ENCODE measurements at regions not wholly inside any gene's neighbourhood (a gene's known extent, or its start where the extent isn't known, plus 50 kb on each side); places are given as distances from the start of the nearest gene placed in this dataset.
"Not testable (repeated sequence)": the region's sequence is repeated elsewhere in the genome, so short reads cannot be mapped to it uniquely, and the experiment has no call there.

DNA sequence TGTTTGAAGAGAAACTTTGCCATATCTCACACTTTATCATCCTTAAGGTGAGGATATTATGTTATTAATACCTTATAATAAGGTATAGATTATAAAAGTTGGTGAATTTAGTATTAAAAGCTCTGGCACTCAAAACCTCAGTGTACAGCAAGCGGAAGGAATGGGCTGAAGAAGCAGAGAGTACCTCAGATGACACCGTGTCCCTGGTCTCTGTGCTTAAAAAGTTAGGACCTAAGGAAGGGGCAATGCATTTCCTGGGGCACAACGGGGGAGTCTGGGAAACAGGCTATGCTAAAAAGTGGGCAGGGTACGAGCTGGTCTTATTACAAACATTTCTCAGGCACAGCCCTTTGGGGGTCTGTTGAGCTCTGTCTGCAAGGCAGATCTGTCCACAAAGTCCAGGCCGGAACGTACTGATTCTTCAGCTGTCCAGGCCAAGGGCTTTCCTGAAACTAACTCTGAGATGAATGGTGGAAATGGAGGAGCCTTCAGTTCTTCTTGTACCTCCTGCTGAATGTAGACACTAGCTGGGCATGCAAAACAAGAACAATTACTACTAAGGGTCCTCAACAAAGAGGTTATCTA is 202.7 kb downstream of the POM121L12 start:
- DNase-seq (ENCODE audit: low spot score) = no peak

- not testable (repeated sequence) for DNase-seq (ENCODE audit: low spot score)
These were observed 203.7 kb downstream of the POM121L12 start for GRCh38 chr7:53239151-53239550.

- no peak for DNase-seq (ENCODE audit: low spot score)
These were observed 210.3 kb downstream of the POM121L12 start for GRCh38 chr7:53245721-53246120.

DNA sequence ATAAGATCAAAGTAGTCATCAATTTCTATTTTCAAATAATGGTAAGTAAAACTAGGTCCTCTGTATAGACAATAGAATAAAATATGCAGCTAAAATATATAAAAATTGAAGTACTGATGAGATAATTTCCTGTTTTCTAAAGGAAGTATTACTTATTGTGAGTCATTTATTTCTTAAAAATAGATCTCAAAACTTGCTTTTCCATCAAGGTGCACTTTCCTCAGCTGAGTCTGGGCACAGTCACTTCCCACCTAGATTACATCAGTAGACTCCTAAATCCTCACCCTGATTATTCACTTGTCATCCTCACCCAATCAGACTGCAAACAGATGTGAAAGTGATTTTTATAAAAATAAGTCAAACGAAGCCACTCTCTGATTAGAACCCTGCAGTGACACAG is 211.5 kb downstream of the POM121L12 start:
- DNase-seq (ENCODE audit: low spot score) = no peak

GRCh38 chr7:53252539-53252938 is 217.1 kb downstream of the POM121L12 start:
- no peak for DNase-seq (ENCODE audit: low spot score)

- DNase-seq (ENCODE audit: low spot score) = no peak
These were observed 236.6 kb downstream of the POM121L12 start for GRCh38 chr7:53272081-53272480.

DNA sequence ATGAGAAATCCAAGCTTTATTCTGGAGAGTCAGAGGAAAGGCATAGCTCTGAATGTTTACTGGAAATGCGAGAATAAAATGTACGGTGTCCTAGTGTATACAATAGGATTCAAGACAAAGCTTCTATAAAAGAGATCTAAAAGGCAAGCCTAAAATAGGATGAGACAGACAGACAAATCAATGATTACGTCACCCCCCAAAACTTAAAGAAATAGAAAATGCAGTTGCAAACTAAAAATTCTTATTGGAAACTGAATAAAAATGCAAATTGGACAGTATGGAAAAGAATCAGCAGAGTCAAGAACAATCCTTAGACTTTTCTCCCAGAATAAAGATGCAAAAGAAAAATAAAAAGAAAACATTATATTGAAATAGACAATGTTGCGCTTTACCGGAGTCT is 245.9 kb downstream of the POM121L12 start:
- DNase-seq (ENCODE audit: low spot score) = no peak

GRCh38 chr7:53292341-53292740 is 256.9 kb downstream of the POM121L12 start:
- DNase-seq (ENCODE audit: low spot score) = no peak

DNA sequence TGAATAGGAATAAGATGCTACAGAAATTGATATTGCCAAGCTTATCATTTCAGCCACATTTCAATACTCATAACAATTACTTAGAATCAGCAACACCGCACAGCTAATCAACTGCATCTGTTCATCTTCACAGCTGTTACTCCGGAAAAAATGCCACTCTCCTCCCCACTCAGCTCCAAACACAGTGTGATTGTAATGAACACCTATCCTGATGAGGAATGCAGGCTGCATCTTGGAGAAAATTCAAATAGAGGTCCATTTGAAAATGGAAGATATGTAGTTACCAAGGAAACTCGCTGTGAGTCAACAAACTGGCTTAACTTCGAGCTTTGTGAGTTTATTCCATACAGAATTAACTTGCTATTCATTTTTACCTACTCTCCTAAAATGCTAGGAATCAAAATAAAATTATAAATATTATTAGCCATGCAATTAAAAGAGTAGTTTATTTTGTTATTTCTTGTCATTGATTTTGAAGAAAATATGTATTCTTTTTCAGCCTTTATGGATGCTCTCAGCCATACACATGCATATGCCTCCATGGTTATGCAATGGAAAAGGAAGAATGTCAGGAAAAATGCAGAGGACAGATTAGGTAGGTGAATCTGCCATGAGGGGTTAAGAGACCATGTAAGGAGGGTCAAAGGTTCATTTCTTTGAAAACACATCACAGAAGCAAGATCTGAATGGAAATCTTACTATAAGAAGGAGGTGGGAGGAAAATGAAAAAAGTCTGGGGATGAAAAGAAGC is 267.2 kb downstream of the POM121L12 start:
- no peak for DNase-seq (ENCODE audit: low spot score)

GRCh38 chr7:53303781-53304180 is 268.3 kb downstream of the POM121L12 start:
- no peak for DNase-seq (ENCODE audit: low spot score)

- no peak for DNase-seq (ENCODE audit: low spot score)
These were observed 271.4 kb downstream of the POM121L12 start for GRCh38 chr7:53306846-53307245.

- no peak for DNase-seq (ENCODE audit: low spot score)
These were observed 275.8 kb downstream of the POM121L12 start for GRCh38 chr7:53311205-53311604.

DNA sequence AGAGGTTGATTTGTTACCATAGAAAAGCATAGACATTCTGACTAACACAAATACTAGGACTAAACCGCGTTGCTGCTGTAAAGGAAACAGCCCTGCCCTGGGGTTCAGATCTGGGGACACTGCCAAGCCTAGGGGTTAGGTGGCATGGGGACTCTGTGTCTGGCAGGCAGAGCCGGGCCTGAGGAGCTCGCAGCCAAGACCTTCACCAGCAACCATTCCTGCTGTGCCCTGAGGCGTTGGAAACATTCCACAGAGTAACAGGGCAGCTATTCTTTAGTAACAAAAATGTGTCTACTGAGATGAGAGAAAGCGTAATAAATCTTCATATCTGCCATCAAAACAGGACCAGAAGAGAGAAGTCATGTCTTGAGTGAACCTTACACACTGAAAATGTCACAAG is 280.5 kb downstream of the POM121L12 start:
- DNase-seq (ENCODE audit: low spot score) = peak; percentile 5

DNA sequence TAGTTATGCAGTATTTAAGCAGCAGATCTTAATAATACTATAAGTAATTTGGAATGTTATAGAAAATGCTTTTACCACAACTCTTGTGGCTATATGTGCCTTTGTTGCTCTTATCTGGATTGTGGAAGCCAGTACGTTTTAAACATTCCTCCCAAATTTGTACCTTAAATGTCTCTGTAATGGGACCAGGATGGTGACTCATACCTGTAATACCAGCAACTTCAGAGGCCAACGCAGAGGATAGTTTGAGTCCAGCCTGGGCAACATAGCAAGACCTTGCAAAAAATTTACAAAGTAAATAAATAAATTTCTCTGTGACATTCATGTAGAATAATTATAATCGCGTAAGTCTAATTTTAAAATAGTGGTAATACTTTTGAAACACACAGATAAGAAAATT is 283.1 kb downstream of the POM121L12 start:
- DNase-seq (ENCODE audit: low spot score) = no peak

DNA sequence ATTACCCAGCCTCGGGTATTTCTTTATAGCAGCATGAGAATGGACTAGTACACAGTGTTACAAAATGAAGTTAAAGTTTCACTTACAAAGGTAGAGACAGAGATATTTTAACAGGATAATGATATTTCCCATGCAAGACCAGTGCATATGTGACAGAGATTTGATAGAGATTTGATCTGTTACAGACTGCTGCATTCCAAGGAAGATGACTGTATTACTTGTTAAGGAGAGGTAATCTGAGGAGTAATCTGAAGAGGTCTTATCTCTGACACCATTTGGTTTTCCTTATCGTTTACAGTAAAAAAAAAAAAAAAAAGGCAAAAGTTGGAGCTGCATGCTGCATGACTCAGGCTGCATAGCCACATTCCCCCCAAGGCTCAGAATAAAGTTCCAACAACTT is 289.6 kb downstream of the POM121L12 start:
- no peak for DNase-seq (ENCODE audit: low spot score)

- no peak for DNase-seq (ENCODE audit: low spot score)
These were observed 291.2 kb downstream of the POM121L12 start for GRCh38 chr7:53326634-53327033.

DNA sequence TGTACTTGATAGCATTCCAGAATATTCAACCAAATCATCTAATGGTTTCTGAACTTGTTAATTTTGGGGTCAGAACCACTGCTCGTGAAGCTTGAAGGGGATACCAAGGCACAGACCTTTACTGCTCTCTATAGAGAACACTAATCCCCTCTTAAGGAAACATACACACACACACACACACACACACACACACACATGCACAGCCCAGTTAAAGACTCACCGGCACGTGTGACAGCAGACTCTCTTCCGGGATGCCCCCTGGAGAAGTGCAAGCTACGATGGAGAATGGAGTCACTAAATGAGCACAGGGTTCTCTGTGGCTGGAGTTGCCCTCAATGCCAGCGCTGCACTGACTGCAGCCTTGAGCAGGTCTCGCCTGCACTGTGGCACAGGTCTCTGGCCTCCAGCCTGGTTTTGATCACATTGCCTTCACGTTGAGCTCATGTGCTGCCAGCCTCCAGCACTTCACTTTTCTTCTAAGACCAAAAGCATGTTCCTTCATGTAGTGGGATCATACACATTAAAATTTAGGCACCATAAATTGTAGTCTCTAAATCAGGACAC is 300.8 kb downstream of the POM121L12 start:
- DNase-seq (ENCODE audit: low spot score) = no peak

DNA sequence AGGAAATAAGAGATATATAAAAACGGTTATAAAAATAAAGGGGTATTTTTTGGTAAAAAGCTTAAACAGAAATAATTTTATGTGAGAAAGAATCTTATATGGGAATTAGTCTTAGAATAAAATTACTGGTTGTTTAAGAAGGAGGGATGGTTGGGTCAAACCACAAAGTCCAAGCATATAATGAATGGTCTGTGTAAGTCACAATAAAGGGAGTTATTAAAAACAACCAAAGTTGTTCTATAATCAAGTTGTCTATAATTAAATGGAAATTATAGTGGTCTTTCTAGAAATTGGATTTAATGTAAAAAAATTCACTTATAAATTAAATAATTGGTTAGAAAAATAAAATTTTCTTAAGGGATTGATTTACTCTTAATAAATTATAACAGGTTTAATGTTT is 304.8 kb downstream of the POM121L12 start:
- DNase-seq (ENCODE audit: low spot score) = no peak

DNA sequence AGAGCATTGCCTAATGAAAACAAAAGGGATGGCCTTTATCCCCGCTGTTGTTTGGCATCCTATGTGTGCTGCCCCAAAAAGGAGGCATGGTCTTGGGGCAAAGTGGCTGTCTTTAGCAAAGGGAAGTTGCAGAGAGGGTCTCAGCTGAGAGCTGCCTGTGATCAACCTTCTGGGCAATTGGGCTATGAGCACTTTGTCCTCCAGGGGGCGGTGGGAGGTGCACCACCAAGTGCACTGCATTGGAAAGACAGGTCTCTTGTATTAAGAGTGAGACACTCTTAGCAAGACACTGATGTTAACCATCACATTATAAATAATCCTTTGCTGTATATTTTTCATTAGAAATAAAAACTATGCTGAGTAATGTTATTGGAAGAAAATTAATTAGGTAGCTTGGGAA is 314.8 kb downstream of the POM121L12 start:
- DNase-seq (ENCODE audit: low spot score) = no peak

GRCh38 chr7:53351681-53352080 is 316.2 kb downstream of the POM121L12 start:
- DNase-seq (ENCODE audit: low spot score) = no peak

DNA sequence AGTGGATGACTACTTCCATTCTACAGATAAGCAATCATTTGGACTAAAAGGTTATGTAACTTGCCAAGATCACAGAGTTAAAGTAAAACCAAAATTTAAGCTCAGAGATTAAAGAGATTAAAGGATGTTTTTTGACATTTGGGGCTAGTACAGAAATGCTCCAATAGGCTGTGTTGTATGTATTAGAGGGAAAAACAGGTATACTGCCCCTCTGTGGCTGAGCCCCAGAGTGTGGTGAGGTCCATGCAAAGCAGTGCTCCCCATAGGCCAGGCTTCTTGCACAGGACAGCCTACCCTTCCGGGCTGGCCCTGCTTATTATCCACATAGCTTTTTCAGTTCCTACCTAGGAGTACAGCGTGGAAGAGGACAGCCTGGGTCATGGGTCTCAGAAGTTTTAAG is 322.8 kb downstream of the POM121L12 start:
- no peak for DNase-seq (ENCODE audit: low spot score)

DNA sequence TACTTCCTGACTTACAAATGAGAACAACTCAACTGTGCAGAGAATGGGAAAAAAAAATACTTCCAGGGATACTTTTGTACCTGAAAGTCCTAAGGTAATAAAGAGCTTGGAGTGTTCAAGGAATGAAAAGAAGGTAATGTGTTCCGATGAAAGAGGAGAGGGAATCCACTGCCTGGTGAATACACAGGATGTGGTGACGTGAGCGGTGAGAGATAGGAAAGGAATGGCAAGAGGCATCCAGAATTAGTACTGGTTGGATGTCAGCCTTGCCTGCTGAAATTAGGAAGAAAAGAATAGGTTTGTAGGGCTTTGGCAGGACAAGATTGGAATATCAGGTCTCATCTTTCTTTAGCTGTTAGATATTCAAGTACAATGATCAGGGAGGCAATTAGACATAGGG is 347.7 kb downstream of the POM121L12 start:
- peak; percentile 4 for DNase-seq (ENCODE audit: low spot score)

GRCh38 chr7:53385239-53385638 is 349.8 kb downstream of the POM121L12 start:
- not testable (repeated sequence) for DNase-seq (ENCODE audit: low spot score)

Data from A172 (cell line).